Neuronal stem cell (in vitro differentiated cells): ENCODE measurements at regions not wholly inside any gene's neighbourhood (a gene's known extent, or its start where the extent isn't known, plus 50 kb on each side); places are given as distances from the start of the nearest gene placed in this dataset.

ENCODE experiments used
- DNase-seq: peaks from one replicate; pipeline ENCODE4 v3.0.0-alpha.2; 2013; ENCODE audit warnings: low spot score
- H2AFZ ChIP-seq: one replicate; pipeline ENCODE4 v1.6.1; 2013; ENCODE audit warnings: mild to moderate bottlenecking, low read length, inconsistent platforms
- H2AK5ac ChIP-seq: 2 replicates; pipeline ENCODE4 v1.6.1; 2013; ENCODE audit warnings: low read depth, mild to moderate bottlenecking, inconsistent platforms, low read length, moderate library complexity, mixed read lengths
- H2BK120ac ChIP-seq: 2 replicates; pipeline ENCODE4 v1.6.1; 2013; ENCODE audit warnings: low read depth, mild to moderate bottlenecking, inconsistent platforms, low read length, moderate library complexity, mixed read lengths
- H2BK12ac ChIP-seq: one replicate; pipeline ENCODE4 v1.6.1; 2013; ENCODE audit warnings: low read length, inconsistent platforms
- H2BK15ac ChIP-seq: 2 replicates; pipeline ENCODE4 v1.6.1; 2013; ENCODE audit warnings: mild to moderate bottlenecking, low read length, inconsistent platforms, mixed read lengths
- H2BK5ac ChIP-seq: one replicate; pipeline ENCODE4 v1.6.1; 2013; ENCODE audit warnings: inconsistent platforms, mild to moderate bottlenecking, low read length, moderate library complexity
- H3K14ac ChIP-seq: one replicate; pipeline ENCODE4 v1.6.1; 2013; ENCODE audit warnings: low read length, inconsistent platforms
- H3K18ac ChIP-seq: 2 replicates; pipeline ENCODE4 v1.6.1; 2013; ENCODE audit warnings: low read length, inconsistent platforms
- H3K23ac ChIP-seq: 2 replicates; pipeline ENCODE4 v1.6.1; 2013; ENCODE audit warnings: low read depth, mild to moderate bottlenecking, mixed read lengths, low read length, inconsistent platforms; ENCODE audit not compliant: poor library complexity
- H3K27ac ChIP-seq: replicated peaks from 3 replicates; pipeline ENCODE4 v1.5.1; 2013; ENCODE audit warnings: low read length, inconsistent platforms
- H3K27me3 ChIP-seq, 3 experiments: 2 replicates each; pipeline ENCODE4 v1.6.1; 2013; ENCODE audit warnings: low read length in 3 of 3, mild to moderate bottlenecking in 2 of 3, inconsistent platforms in 1 of 3, low read depth in 1 of 3, mixed read lengths in 1 of 3, moderate library complexity in 1 of 3; ENCODE audit not compliant: control insufficient read depth in 3 of 3, insufficient read depth in 3 of 3
- H3K36me3 ChIP-seq, 2 donors: replicated peaks in 1 of 2; 2 replicates each; pipeline ENCODE4 v1.6.1; 2013; ENCODE audit warnings: low read length in 2 of 2; ENCODE audit not compliant: control insufficient read depth in 2 of 2, insufficient read depth in 2 of 2
- H3K4ac ChIP-seq: 2 replicates; pipeline ENCODE4 v1.6.1; 2013; ENCODE audit warnings: inconsistent platforms, mild to moderate bottlenecking, low read length, moderate library complexity
- H3K4me1 ChIP-seq, 2 donors: 1 replicate in 1 of 2; 2 replicates in 1 of 2; pipeline ENCODE4 v1.6.1; 2013; ENCODE audit warnings: low read length in 2 of 2, low read depth in 1 of 2; ENCODE audit not compliant: control insufficient read depth in 2 of 2, insufficient read depth in 1 of 2
- H3K4me2 ChIP-seq: one replicate; pipeline ENCODE4 v1.6.1; 2013; ENCODE audit warnings: mild to moderate bottlenecking, low read length, inconsistent platforms; ENCODE audit not compliant: insufficient read depth, poor library complexity, severe bottlenecking
- H3K4me3 ChIP-seq, 2 donors: 2 replicates each; pipeline ENCODE4 v1.5.1; 2013; ENCODE audit warnings: low read length in 2 of 2, mild to moderate bottlenecking in 2 of 2, inconsistent platforms in 1 of 2, moderate library complexity in 1 of 2
- H3K79me1 ChIP-seq: one replicate; pipeline ENCODE4 v1.6.1; 2013; ENCODE audit warnings: low read depth, mild to moderate bottlenecking, inconsistent platforms, low read length, moderate library complexity
- H3K9ac ChIP-seq: one replicate; pipeline ENCODE4 v1.6.1; 2013; ENCODE audit warnings: mild to moderate bottlenecking, low read depth, low read length, inconsistent platforms; ENCODE audit not compliant: poor library complexity
- H3K9me3 ChIP-seq, 2 donors: replicated peaks in 1 of 2; 2 replicates each; pipeline versions ENCODE3 to v1.6.1; 2013; ENCODE audit warnings: low read length in 2 of 2, mild to moderate bottlenecking in 2 of 2, inconsistent platforms in 1 of 2, low read depth in 1 of 2, mixed read lengths in 1 of 2, moderate library complexity in 1 of 2; ENCODE audit not compliant: control insufficient read depth in 2 of 2, insufficient read depth in 1 of 2
- H4K8ac ChIP-seq: one replicate; pipeline ENCODE4 v1.6.1; 2013; ENCODE audit warnings: low read depth, mild to moderate bottlenecking, inconsistent platforms, low read length, moderate library complexity
- H4K91ac ChIP-seq: one replicate; pipeline ENCODE4 v1.6.1; 2013; ENCODE audit warnings: low read length, low read depth, mild to moderate bottlenecking, inconsistent platforms; ENCODE audit not compliant: poor library complexity
- WGBS, 2 donors: extraction: QIAGEN DNeasy Blood & Tissue Kit; methylation state at CpG; one replicate each; pipeline ENCODE4 v1.1.7; 2013; ENCODE audit warnings: missing lambda C conversion rate in 2 of 2, mixed read lengths in 1 of 2; ENCODE audit not compliant: insufficient read length in 2 of 2, insufficient replicate concordance in 1 of 2; ENCODE audit errors: extremely low coverage in 2 of 2; 5-methylcytosine and 5-hydroxymethylcytosine counted together

- Histone ChIP-seq H3K79me1 (no peaks in the 10 kb centered on the region), H3K36me3 (no peaks in the 10 kb centered on the region), H4K8ac (no peak overlapping the region), H3K4ac (no peak overlapping the region), H3K23ac (no peak overlapping the region), H2BK12ac (no peak overlapping the region), H2BK15ac (no peak overlapping the region), H4K91ac (no peak overlapping the region), H2BK120ac (no peak overlapping the region), H3K4me3 (no peak overlapping the region), H3K27ac (no peak overlapping the region), H3K4me2 (no peak overlapping the region), H3K18ac (no peak overlapping the region), H3K9me3 (peaks cover 8 to 12% of the 10 kb centered on the region in 2 donors), H2AFZ (no peak overlapping the region), H3K9ac (no peak overlapping the region), H2AK5ac (no peak overlapping the region), H3K4me1 (no peaks in the 10 kb centered on the region), H3K14ac (no peak overlapping the region), H2BK5ac (no peak overlapping the region), H3K27me3 (peaks cover 0 to 2% (median 0%) of the 10 kb centered on the region in 3 experiments)
- no CpG with 5 or more reads among the region's 1 CpG for WGBS, 2 donors
- no peak for DNase-seq
These were observed 76.6 kb upstream of the SOX1 start for GRCh38 chr13:111990362-111990761.

- no peak overlapping the region for H3K9ac ChIP-seq
- peaks cover 0 to 2% (median 0%) of the 10 kb centered on the region in 3 experiments for H3K27me3 ChIP-seq
- no peak overlapping the region for H3K4ac ChIP-seq
- no peak overlapping the region for H3K18ac ChIP-seq
- no peak overlapping the region for H4K91ac ChIP-seq
- H3K4me1 ChIP-seq = no peaks in the 10 kb centered on the region
- no peak overlapping the region for H3K4me2 ChIP-seq
- H2BK12ac ChIP-seq = no peak overlapping the region
- no peak overlapping the region for H3K4me3 ChIP-seq
- H3K27ac ChIP-seq = no peak overlapping the region
- H2AK5ac ChIP-seq = no peak overlapping the region
- H3K36me3 ChIP-seq = no peaks in the 10 kb centered on the region
- H2BK5ac ChIP-seq = no peak overlapping the region
- no peak overlapping the region for H2BK15ac ChIP-seq
- H4K8ac ChIP-seq = no peak overlapping the region
- no peak overlapping the region for H3K14ac ChIP-seq
- H3K9me3 ChIP-seq = peaks cover 8 to 12% of the 10 kb centered on the region in 2 donors
- H2BK120ac ChIP-seq = no peak overlapping the region
- H3K79me1 ChIP-seq = no peaks in the 10 kb centered on the region
- H2AFZ ChIP-seq = no peak overlapping the region
- no peak for DNase-seq
- H3K23ac ChIP-seq = no peak overlapping the region
These were observed 74.0 kb upstream of the SOX1 start for GRCh38 chr13:111992911-111993310.

- no peak overlapping the region for H3K14ac ChIP-seq
- no CpG with 5 or more reads among the region's 3 CpGs for WGBS, 2 donors
- H3K27me3 ChIP-seq = peaks cover 0 to 2% (median 0%) of the 10 kb centered on the region in 3 experiments
- H3K9ac ChIP-seq = no peak overlapping the region
- no peaks in the 10 kb centered on the region for H3K4me1 ChIP-seq
- DNase-seq = no peak
- no peaks in the 10 kb centered on the region for H3K36me3 ChIP-seq
- H3K4me2 ChIP-seq = no peak overlapping the region
- no peak overlapping the region for H2BK5ac ChIP-seq
- H2AK5ac ChIP-seq = no peak overlapping the region
- H4K91ac ChIP-seq = no peak overlapping the region
- H3K79me1 ChIP-seq = no peaks in the 10 kb centered on the region
- no peak overlapping the region for H3K4me3 ChIP-seq
- H3K27ac ChIP-seq = no peak overlapping the region
- H2AFZ ChIP-seq = no peak overlapping the region
- peaks cover 8 to 12% of the 10 kb centered on the region in 2 donors for H3K9me3 ChIP-seq
- no peak overlapping the region for H3K4ac ChIP-seq
- no peak overlapping the region for H2BK15ac ChIP-seq
- H2BK120ac ChIP-seq = no peak overlapping the region
- no peak overlapping the region for H3K18ac ChIP-seq
- H4K8ac ChIP-seq = no peak overlapping the region
- no peak overlapping the region for H2BK12ac ChIP-seq
- no peak overlapping the region for H3K23ac ChIP-seq
These were observed 73.3 kb upstream of the SOX1 start for GRCh38 chr13:111993691-111994090.

- no peak overlapping the region for H2AFZ ChIP-seq
- H2BK120ac ChIP-seq = no peak overlapping the region
- no peak overlapping the region for H2BK5ac ChIP-seq
- H3K4ac ChIP-seq = no peak overlapping the region
- no peak overlapping the region for H2BK12ac ChIP-seq
- H4K91ac ChIP-seq = no peak overlapping the region
- H2AK5ac ChIP-seq = no peak overlapping the region
- no peak overlapping the region for H4K8ac ChIP-seq
- no peak overlapping the region for H3K9ac ChIP-seq
- no peaks in the 10 kb centered on the region for H3K79me1 ChIP-seq
- H3K36me3 ChIP-seq = no peaks in the 10 kb centered on the region
- H3K4me3 ChIP-seq = no peak overlapping the region
- H3K27ac ChIP-seq = no peak overlapping the region
- peaks cover 5 to 12% of the 10 kb centered on the region in 2 donors for H3K9me3 ChIP-seq
- no peak overlapping the region for H3K4me2 ChIP-seq
- H3K23ac ChIP-seq = no peak overlapping the region
- no CpG with 5 or more reads among the region's 11 CpGs for WGBS, 2 donors
- no peak overlapping the region for H3K18ac ChIP-seq
- no peak overlapping the region for H2BK15ac ChIP-seq
- no peaks in the 10 kb centered on the region for H3K4me1 ChIP-seq
- DNase-seq = no peak
- H3K14ac ChIP-seq = no peak overlapping the region
- peaks cover 0 to 2% (median 0%) of the 10 kb centered on the region in 3 experiments for H3K27me3 ChIP-seq
These were observed 72.4 kb upstream of the SOX1 start for GRCh38 chr13:111994578-111994977.
